GM12865 (cell line): ENCODE measurements at regions not wholly inside any gene's neighbourhood (a gene's known extent, or its start where the extent isn't known, plus 50 kb on each side); places are given as distances from the start of the nearest gene placed in this dataset.
"Not testable (repeated sequence)": the region's sequence is repeated elsewhere in the genome, so short reads cannot be mapped to it uniquely, and the experiment has no call there.

ENCODE experiments used
- DNase-seq: peaks from one replicate; pipeline ENCODE4 v3.0.0; 2010; ENCODE audit warnings: low read depth
- H3K4me3 ChIP-seq: 2 replicates; pipeline ENCODE4 v1.5.1; 2011; ENCODE audit warnings: mild to moderate bottlenecking, low read depth, low read length, control low read depth
- TF ChIP-seq, protein P1 (sequence below): IDR thresholded peaks from 2 replicates; pipeline ENCODE4 v1.5.1; 2011; ENCODE audit warnings: low read length, control low read depth, low read depth, inconsistent platforms; ENCODE audit not compliant: insufficient read depth; ENCODE audit errors: missing control alignments

DNA sequence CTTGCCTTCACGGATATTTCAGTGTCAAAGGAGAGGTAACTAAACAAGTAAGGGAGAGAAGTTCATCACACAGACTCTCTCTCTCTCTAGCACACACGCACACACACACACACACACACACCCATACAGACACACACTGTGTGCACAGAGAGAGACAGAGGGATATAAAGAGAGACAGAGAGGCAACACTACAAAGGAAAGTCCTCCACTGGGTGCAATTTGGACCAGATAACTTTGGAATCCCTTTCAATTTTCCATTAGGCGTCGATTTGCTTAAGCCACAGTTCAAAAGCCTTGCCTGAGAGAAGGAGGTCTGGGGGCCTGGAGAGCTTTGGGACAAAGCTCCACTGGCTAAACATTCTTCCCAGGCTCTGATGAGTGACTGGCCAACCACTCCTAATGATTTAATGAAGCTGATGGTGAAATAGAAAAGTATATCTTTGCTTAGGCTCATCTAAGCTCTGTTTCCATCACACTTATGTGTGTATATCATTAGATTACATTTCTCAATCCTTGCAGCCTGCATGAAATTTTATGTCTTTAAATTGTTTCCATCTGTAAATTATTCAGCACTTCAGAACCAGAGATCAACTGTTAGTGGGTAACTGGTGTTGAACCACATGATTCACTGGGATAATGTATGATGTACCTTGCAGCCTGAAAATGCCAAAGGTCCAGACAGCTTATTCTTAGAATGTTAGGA, 180.8 kb downstream of the MAGEB17 start:
- TF ChIP-seq, protein P1, sequence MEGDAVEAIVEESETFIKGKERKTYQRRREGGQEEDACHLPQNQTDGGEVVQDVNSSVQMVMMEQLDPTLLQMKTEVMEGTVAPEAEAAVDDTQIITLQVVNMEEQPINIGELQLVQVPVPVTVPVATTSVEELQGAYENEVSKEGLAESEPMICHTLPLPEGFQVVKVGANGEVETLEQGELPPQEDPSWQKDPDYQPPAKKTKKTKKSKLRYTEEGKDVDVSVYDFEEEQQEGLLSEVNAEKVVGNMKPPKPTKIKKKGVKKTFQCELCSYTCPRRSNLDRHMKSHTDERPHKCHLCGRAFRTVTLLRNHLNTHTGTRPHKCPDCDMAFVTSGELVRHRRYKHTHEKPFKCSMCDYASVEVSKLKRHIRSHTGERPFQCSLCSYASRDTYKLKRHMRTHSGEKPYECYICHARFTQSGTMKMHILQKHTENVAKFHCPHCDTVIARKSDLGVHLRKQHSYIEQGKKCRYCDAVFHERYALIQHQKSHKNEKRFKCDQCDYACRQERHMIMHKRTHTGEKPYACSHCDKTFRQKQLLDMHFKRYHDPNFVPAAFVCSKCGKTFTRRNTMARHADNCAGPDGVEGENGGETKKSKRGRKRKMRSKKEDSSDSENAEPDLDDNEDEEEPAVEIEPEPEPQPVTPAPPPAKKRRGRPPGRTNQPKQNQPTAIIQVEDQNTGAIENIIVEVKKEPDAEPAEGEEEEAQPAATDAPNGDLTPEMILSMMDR, result no peak
- H3K4me3 ChIP-seq, result no peak overlapping the region
- no peak for DNase-seq

DNA sequence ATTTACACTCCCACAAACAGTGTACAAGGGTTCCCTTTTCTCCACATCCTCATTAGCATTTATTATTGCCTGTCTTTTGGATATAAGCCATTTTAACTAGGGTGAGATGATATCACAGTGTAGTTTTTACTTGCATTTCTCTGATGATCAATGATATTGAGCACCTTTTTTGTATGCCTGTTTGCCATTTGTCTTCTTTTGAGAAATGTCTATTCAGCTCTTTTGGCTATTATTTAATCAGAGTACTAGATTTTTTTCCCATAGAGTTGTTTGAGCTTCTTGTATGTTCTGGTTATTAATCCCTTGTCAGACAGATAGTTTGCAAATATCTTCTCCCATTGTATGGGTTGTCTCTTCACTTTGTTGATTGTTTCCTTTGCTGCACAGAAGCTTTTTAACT, 190.6 kb downstream of the MAGEB17 start:
- TF ChIP-seq, protein P1, result no peak
- DNase-seq, result no peak
- H3K4me3 ChIP-seq, result no peak overlapping the region

DNA sequence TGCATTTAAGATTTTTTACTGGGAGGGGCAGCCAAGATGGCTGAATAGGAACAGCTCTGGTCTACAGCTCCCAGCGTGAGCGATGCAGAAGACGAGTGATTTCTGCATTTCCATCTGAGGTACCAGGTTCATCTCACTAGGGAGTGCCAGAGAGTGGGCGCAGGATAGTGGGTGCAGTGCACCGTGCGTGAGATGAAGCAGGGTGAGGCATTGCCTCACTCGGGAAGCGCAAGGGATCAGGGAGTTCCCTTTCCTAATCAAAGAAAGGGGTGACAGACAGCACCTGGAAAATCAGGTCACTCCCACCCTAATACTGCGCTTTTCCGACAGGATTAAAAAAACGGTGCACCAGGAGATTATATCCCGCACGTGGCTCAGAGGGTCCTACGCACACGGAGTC, 192.8 kb downstream of the MAGEB17 start:
- DNase-seq, H3K4me3 ChIP-seq: not testable (repeated sequence)

DNA sequence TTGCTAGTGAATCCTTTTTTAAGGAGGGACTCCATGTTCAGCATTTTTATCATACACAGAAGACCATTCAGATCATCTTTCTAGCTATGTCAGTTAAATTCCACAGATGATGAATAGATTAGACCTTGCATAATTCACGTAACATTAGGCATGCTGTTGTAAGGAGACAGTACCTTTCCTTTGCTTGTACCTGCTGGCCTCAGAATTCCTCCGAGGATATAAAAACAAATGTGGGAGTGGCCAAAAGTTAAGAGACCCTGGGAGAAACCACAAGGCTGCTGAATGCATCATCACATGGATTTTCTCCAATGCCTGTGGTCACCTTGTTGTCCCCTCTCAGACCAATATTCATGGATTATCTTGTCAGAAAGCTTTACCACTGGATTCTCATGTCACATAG, 201.4 kb downstream of the MAGEB17 start:
- no peak overlapping the region for H3K4me3 ChIP-seq
- no peak for DNase-seq
- TF ChIP-seq, protein P1, result no peak

DNA sequence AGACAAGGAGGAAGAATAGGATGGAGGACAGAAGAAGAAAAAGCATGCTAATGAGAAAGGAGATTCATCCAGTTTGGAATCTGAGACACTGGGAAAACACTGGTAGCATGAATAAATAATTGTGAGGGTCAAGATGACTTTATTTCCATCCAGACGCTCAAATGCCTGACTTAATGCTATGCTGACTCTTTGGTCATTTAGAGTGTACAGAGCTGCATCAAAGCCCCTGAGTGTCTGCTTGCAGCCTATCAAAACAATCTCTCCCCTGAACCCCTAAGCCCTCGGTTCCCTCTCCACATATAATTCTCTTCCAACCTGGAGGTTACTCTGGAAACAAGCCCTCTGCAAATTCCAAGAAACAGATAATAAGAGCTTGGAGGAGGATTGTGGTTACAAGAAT, 208.8 kb downstream of the MAGEB17 start:
- H3K4me3 ChIP-seq, result no peak overlapping the region
- no peak for DNase-seq
- TF ChIP-seq, protein P1, result no peak

DNA sequence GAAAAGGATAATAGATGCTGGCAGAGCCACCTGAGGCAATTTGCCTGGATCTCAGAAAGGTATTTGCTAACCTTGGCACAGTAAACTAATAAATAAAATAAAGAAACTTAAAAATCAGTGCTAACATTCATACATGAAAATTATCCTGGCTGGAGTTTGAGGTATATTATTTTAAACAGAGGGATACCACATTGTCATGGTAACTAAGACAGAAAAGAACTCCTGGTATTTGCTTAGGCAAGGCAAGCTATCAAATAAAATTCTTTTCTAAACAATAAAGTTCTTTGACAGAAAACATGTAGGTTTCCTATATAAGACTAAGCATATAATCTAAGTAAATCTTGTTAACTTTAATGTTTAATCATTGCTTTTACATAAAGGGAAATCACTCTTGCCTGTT, 218.8 kb downstream of the MAGEB17 start:
- H3K4me3 ChIP-seq, result no peak overlapping the region
- no peak for DNase-seq
- TF ChIP-seq, protein P1, result no peak

DNA sequence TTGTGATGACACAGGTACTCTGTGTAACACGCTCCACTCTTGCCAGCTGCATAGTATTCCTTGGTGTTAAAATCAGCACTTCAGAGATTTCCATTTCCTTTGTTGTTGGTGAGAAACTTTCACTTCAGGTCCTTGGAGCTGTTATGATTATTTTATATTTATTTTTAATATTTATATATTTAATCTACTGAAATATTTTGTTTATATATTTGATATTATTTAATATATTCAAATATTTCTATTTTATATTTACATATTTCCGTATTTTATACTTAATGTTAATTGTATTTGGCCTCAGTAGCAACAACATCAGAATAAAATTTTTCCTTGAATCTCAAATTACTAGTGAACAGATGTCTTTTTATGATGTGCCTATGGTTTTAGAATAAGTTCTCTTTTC, 225.3 kb downstream of the MAGEB17 start:
- TF ChIP-seq, protein P1, result no peak
- H3K4me3 ChIP-seq, result no peak overlapping the region
- DNase-seq, result no peak
